ENCODE measurements at regions not wholly inside any gene's neighbourhood (a gene's known extent, or its start where the extent isn't known, plus 50 kb on each side); places are given as distances from the start of the nearest gene placed in this dataset.

GRCh38 chr10:78351809-78352208 is 318.1 kb downstream of the RPS24 start:
- TF ChIP-seq CTCF (IDR thresholded peaks at IDR 0.05): no peak
- no peak for TF ChIP-seq EP300 (IDR thresholded peaks at IDR 0.05)
- TF ChIP-seq POLR2A (IDR thresholded peaks at IDR 0.05): no peak

All from tibial nerve (tissue), 4 donors.